Upper lobe of left lung (tissue), 6 donors: ENCODE measurements at regions not wholly inside any gene's neighbourhood (a gene's known extent, or its start where the extent isn't known, plus 50 kb on each side); places are given as distances from the start of the nearest gene placed in this dataset.

Experiments used
- ATAC-seq, 2 donors: fragments of 200-7000 bp; cut with Tn5 transposase; one replicate each; pipeline ENCODE4 v1.9.1; 2022; ENCODE audit warnings: mild to moderate bottlenecking in 2 of 2, moderate library complexity in 2 of 2; ENCODE audit not compliant: low FRiP score in 2 of 2
- DNase-seq, 2 donors: peaks; one replicate each; pipeline ENCODE4 v3.0.0-alpha.2; 2019 to 2020
- H3K27ac ChIP-seq, 4 donors: fragments of 200-600 bp; sonication (generic); one replicate each; pipeline ENCODE4 v1.5.1; 2016 to 2019
- H3K27me3 ChIP-seq, 4 donors: fragments of 200-600 bp; sonication (generic); one replicate each; pipeline ENCODE4 v1.5.1; 2017 to 2019
- H3K36me3 ChIP-seq, 4 donors: fragments of 200-600 bp; sonication (generic); one replicate each; pipeline ENCODE4 v1.5.1; 2016 to 2019
- H3K4me1 ChIP-seq, 4 donors: fragments of 200-600 bp; sonication (generic); one replicate each; pipeline ENCODE4 v1.5.1; 2018 to 2019
- H3K4me3 ChIP-seq, 4 donors: fragments of 200-600 bp; sonication (generic); one replicate each; pipeline ENCODE4 v1.5.1; 2017 to 2019; ENCODE audit warnings: mild to moderate bottlenecking in 2 of 4, moderate library complexity in 1 of 4
- H3K9me3 ChIP-seq, 4 donors: fragments of 200-600 bp; sonication (generic); one replicate each; pipeline ENCODE4 v1.5.1; 2018 to 2019
- EP300 ChIP-seq, 4 donors: sonication (generic); formaldehyde crosslinking; IDR thresholded peaks; one replicate each; pipeline ENCODE4 v1.5.1; 2017; ENCODE audit warnings: antibody characterized with exemption in 4 of 4, control low read depth in 2 of 4
- POLR2A ChIP-seq, 4 donors: fragments of 450-650 bp; IDR thresholded peaks; one replicate each; pipeline ENCODE4 v1.5.1; 2016 to 2017; ENCODE audit warnings: antibody characterized with exemption in 4 of 4, mild to moderate bottlenecking in 2 of 4
- POLR2AphosphoS5 ChIP-seq, 2 donors: sonication (generic); formaldehyde crosslinking; IDR thresholded peaks; one replicate each; pipeline ENCODE4 v1.5.1; 2017; ENCODE audit warnings: antibody characterized with exemption in 2 of 2
- WGBS, 2 donors: methylation state at CpG; one replicate each; pipeline ENCODE4 v1.1.5; 2017 to 2018; 5-methylcytosine and 5-hydroxymethylcytosine counted together
- TF ChIP-seq, protein P1 (sequence below), 6 experiments: fragments of 450-650 bp in 4 of 6; fragments of 200-600 bp in 2 of 6; sonication (generic) in 2 of 6; IDR thresholded peaks; one replicate each; pipeline ENCODE4 v1.5.1; 2016 to 2019; ENCODE audit warnings: antibody characterized with exemption in 6 of 6
- donor health status: DM: no; HTN: no; CAD: no; lungs with moderate emphysema.
- donor health status: DM: no; HTN: yes; CAD: no; lungs with severe emphysema.

DNA sequence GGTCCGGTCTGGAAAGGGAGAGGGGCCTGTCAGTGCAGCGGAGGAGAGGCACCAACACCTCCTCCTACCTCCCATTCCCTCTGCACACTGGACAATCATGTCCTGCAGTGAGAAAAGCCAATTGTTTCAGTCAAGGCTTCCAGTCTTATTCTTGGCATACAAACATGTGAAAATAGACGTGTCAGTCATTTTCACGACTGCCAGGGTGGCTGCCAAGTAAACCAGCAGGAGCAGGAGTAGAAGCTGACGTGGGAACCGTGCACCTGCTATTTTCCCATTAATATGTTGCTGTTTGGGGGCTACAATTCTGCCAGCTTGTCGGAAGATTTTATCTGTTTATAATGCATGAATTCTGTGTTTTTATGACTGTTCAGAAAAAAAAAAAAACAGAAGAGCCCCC lies 202.3 kb downstream of the SPP2 start:
- no peaks in the 10 kb centered on the region for H3K9me3 ChIP-seq
- no peak overlapping the region for H3K27ac ChIP-seq
- DNase-seq (no peak), ATAC-seq (no peak)
- no peak overlapping the region for H3K4me3 ChIP-seq
- H3K4me1 ChIP-seq = no peaks in the 10 kb centered on the region
- no peak for TF ChIP-seq POLR2AphosphoS5 (IDR thresholded peaks at IDR 0.05)
- TF ChIP-seq EP300 (IDR thresholded peaks at IDR 0.05) = no peak
- no peak for TF ChIP-seq POLR2A (IDR thresholded peaks at IDR 0.05)
- TF ChIP-seq, protein P1, sequence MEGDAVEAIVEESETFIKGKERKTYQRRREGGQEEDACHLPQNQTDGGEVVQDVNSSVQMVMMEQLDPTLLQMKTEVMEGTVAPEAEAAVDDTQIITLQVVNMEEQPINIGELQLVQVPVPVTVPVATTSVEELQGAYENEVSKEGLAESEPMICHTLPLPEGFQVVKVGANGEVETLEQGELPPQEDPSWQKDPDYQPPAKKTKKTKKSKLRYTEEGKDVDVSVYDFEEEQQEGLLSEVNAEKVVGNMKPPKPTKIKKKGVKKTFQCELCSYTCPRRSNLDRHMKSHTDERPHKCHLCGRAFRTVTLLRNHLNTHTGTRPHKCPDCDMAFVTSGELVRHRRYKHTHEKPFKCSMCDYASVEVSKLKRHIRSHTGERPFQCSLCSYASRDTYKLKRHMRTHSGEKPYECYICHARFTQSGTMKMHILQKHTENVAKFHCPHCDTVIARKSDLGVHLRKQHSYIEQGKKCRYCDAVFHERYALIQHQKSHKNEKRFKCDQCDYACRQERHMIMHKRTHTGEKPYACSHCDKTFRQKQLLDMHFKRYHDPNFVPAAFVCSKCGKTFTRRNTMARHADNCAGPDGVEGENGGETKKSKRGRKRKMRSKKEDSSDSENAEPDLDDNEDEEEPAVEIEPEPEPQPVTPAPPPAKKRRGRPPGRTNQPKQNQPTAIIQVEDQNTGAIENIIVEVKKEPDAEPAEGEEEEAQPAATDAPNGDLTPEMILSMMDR (IDR thresholded peaks at IDR 0.05) = no peak
- H3K27me3 ChIP-seq = no peaks in the 10 kb centered on the region
- no peaks in the 10 kb centered on the region for H3K36me3 ChIP-seq
- WGBS, 2 donors = 78 to 80% methylated on average over 7 of the region's 7 CpGs

DNA sequence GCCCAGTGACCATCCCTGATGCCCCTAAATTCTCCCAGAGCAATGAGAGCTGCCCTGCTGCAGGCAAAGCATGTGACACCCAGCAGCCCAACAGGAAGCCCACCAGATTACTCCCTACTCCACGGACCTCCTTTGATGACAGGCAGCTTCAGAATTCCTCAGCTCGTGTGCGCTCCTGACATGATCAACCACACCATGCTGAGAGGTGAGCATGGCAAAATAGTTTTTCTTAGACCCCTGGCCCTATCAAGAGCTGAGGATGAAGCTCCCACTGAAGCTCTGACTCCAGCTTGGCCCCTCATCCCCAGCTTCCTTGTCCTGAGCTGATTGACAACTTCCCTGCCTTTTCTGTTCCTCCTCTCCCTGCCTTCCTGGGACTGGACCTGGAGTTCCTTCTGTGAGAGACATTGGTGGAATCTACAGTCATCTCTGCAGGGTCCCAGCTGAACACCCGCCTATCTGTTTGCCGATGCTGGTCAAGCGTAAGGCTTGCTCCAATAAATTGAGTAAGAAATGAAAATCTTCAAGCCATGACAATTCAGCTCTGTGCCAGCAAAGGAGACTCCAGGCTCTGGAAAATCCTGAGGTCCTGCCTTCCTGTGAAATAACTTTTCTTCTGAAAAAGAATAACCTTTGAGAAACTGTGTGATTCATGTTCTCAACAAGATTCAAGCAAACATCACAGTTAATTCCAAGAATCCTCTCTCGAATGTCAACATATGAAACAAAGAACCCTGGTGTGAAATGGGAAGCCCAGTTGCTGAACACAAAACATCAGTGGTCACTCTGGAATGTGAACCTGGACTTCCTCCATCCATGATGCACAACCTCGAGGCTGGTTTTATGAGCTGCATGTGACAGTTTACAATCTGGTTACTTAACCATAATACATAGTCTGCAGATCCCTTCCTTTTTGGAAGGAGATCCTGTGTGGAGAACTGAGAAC lies 201.1 kb downstream of the SPP2 start:
- peak; percentile 39 to 81 for ATAC-seq
- TF ChIP-seq POLR2A (IDR thresholded peaks at IDR 0.05) (no peak), POLR2AphosphoS5 (IDR thresholded peaks at IDR 0.05) (peak; percentile 29 to 44), EP300 (IDR thresholded peaks at IDR 0.05) (no peak)
- TF ChIP-seq, protein P1 (IDR thresholded peaks at IDR 0.05) = no peak
- Histone ChIP-seq H3K36me3 (no peaks in the 10 kb centered on the region), H3K27ac (no peak overlapping the region), H3K9me3 (no peaks in the 10 kb centered on the region), H3K27me3 (no peaks in the 10 kb centered on the region), H3K4me1 (no peaks in the 10 kb centered on the region), H3K4me3 (no peak overlapping the region)
- DNase-seq = no peak
- 64 to 73% methylated on average over 8 of the region's 8 CpGs for WGBS, 2 donors

GRCh38 chr2:234250926-234251325 lies 200.4 kb downstream of the SPP2 start:
- Histone ChIP-seq H3K4me3 (no peak overlapping the region), H3K4me1 (no peaks in the 10 kb centered on the region), H3K27ac (no peak overlapping the region), H3K9me3 (no peaks in the 10 kb centered on the region), H3K27me3 (no peaks in the 10 kb centered on the region), H3K36me3 (no peaks in the 10 kb centered on the region)
- DNase-seq (no peak), ATAC-seq (no peak)
- TF ChIP-seq, protein P1 (IDR thresholded peaks at IDR 0.05) = no peak
- no peak for TF ChIP-seq POLR2AphosphoS5 (IDR thresholded peaks at IDR 0.05)
- TF ChIP-seq EP300 (IDR thresholded peaks at IDR 0.05) = no peak
- no peak for TF ChIP-seq POLR2A (IDR thresholded peaks at IDR 0.05)
- 65 to 67% methylated on average over 2 of the region's 2 CpGs for WGBS, 2 donors

- Histone ChIP-seq H3K4me1 (no peaks in the 10 kb centered on the region), H3K4me3 (no peak overlapping the region), H3K36me3 (no peaks in the 10 kb centered on the region), H3K27me3 (no peaks in the 10 kb centered on the region), H3K9me3 (no peaks in the 10 kb centered on the region), H3K27ac (no peak overlapping the region)
- DNase-seq = no peak
- TF ChIP-seq POLR2A (IDR thresholded peaks at IDR 0.05) (no peak), POLR2AphosphoS5 (IDR thresholded peaks at IDR 0.05) (no peak), EP300 (IDR thresholded peaks at IDR 0.05) (no peak)
- TF ChIP-seq, protein P1 (IDR thresholded peaks at IDR 0.05) = no peak
- 83 to 85% methylated on average over 5 of the region's 5 CpGs for WGBS, 2 donors
- ATAC-seq = no peak
Observed at GRCh38 chr2:234249873-234250272, 199.4 kb downstream of the SPP2 start.
